WTC11 (cell line): ENCODE measurements at regions not wholly inside any gene's neighbourhood (a gene's known extent, or its start where the extent isn't known, plus 50 kb on each side); places are given as distances from the start of the nearest gene placed in this dataset.

Experiments used
- ATAC-seq: fragments of 200-7000 bp; cut with Tn5 transposase; 2 replicates; pipeline ENCODE4 v1.10.0; 2021; ENCODE audit warnings: mild to moderate bottlenecking, moderate library complexity
- CTCF ChIA-PET: fragments of 300-600 bp; sonication (Branson Sonifier 250); formaldehyde crosslinking; loops from one replicate; lab custom pipeline; 2021; ENCODE audit warnings: antibody characterized with exemption; lab: Charles Lee
- POLR2A ChIA-PET: fragments of 350-600 bp; sonication (Branson Sonifier 250); formaldehyde crosslinking; loops from one replicate; lab custom pipeline; 2021; ENCODE audit warnings: antibody characterized with exemption; lab: Charles Lee
- DNase-seq: peaks from one replicate; pipeline ENCODE4 v3.0.0; 2021; ENCODE audit warnings: low spot score
- H3K27ac Mint-ChIP-seq: 2 replicates; pipeline ENCODE4 v1.8.0; 2021; ENCODE audit warnings: mixed read lengths
- H3K27me3 Mint-ChIP-seq: 2 replicates; pipeline ENCODE4 v1.8.0; 2021; ENCODE audit warnings: low read depth, mild to moderate bottlenecking, moderate library complexity, mixed read lengths
- H3K36me3 Mint-ChIP-seq: 2 replicates; pipeline ENCODE4 v1.8.0; 2021; ENCODE audit warnings: mixed read lengths
- H3K4me1 Mint-ChIP-seq: 2 replicates; pipeline ENCODE4 v1.8.0; 2022; ENCODE audit warnings: mixed read lengths
- H3K4me3 Mint-ChIP-seq: 2 replicates; pipeline ENCODE4 v1.8.0; 2021; ENCODE audit warnings: mild to moderate bottlenecking, moderate library complexity, mixed read lengths
- H3K9me3 Mint-ChIP-seq: 2 replicates; pipeline ENCODE4 v1.8.0; 2021; ENCODE audit warnings: mixed read lengths
- ELF4 ChIP-seq: sonication (generic); formaldehyde crosslinking; IDR thresholded peaks from 2 replicates; pipeline ENCODE4 v1.8.1; 2022; ENCODE audit warnings: low read depth, mild to moderate bottlenecking, moderate library complexity, missing genetic modification reagents
- HMGA2 ChIP-seq: fragments of 250-450 bp; sonication (Bioruptor Pico); IDR thresholded peaks from 2 replicates; pipeline ENCODE4 v1.4.0; 2021; ENCODE audit warnings: mild to moderate bottlenecking, moderate library complexity
- IRF2 ChIP-seq: sonication (generic); formaldehyde crosslinking; IDR thresholded peaks from 2 replicates; pipeline ENCODE4 v1.8.0; 2022; ENCODE audit warnings: low read depth, missing genetic modification reagents, borderline replicate concordance
- NR1H2 ChIP-seq: sonication (generic); formaldehyde crosslinking; IDR thresholded peaks from 2 replicates; pipeline ENCODE4 v1.9.0; 2021; ENCODE audit warnings: mild to moderate bottlenecking, moderate library complexity, missing genetic modification reagents
- SMAD3 ChIP-seq: sonication (generic); formaldehyde crosslinking; IDR thresholded peaks from 2 replicates; pipeline ENCODE4 v1.8.0; 2022; ENCODE audit warnings: missing genetic modification reagents, mild to moderate bottlenecking, borderline replicate concordance
- TEAD4 ChIP-seq: sonication (generic); formaldehyde crosslinking; IDR thresholded peaks from 2 replicates; pipeline ENCODE4 v1.8.0; 2022; ENCODE audit warnings: mild to moderate bottlenecking, missing genetic modification reagents
- ZNF232 ChIP-seq: sonication (generic); formaldehyde crosslinking; IDR thresholded peaks from 2 replicates; pipeline ENCODE4 v1.8.0; 2022; ENCODE audit warnings: mild to moderate bottlenecking, missing genetic modification reagents
- ZNF396 ChIP-seq: fragments of 250-450 bp; sonication (Bioruptor Pico); IDR thresholded peaks from 2 replicates; pipeline ENCODE4 v1.8.0; 2021; ENCODE audit warnings: mild to moderate bottlenecking, moderate library complexity, borderline replicate concordance
- TF ChIP-seq, protein P1 (sequence below): fragments of 200-600 bp; IDR thresholded peaks from 2 replicates; pipeline ENCODE4 v1.8.0; 2022; ENCODE audit warnings: antibody characterized with exemption
- TF ChIP-seq, protein P2 (sequence below): sonication (generic); formaldehyde crosslinking; IDR thresholded peaks from 2 replicates; pipeline ENCODE4 v1.8.0; 2022; ENCODE audit warnings: mild to moderate bottlenecking, missing genetic modification reagents
- TF ChIP-seq, protein P3 (sequence below): sonication (generic); formaldehyde crosslinking; IDR thresholded peaks from 2 replicates; pipeline ENCODE4 v1.8.0; 2022; ENCODE audit warnings: mild to moderate bottlenecking, missing genetic modification reagents
- TF ChIP-seq, protein P4 (sequence below): fragments of 250-450 bp; sonication (Bioruptor Pico); IDR thresholded peaks from 2 replicates; pipeline ENCODE4 v1.9.0; 2021; ENCODE audit warnings: moderate library complexity, mild to moderate bottlenecking, inconsistent platforms, borderline replicate concordance
- TF ChIP-seq, protein P5 (sequence below): fragments of 250-450 bp; sonication (Bioruptor Pico); IDR thresholded peaks from 2 replicates; pipeline ENCODE4 v1.9.0; 2021; ENCODE audit warnings: mild to moderate bottlenecking
- TF ChIP-seq, protein P6 (sequence below): sonication (generic); formaldehyde crosslinking; IDR thresholded peaks from 2 replicates; pipeline ENCODE4 v1.8.0; 2022; ENCODE audit warnings: missing genetic modification reagents
- TF ChIP-seq, protein P7 (sequence below): sonication (generic); formaldehyde crosslinking; IDR thresholded peaks from 2 replicates; pipeline ENCODE4 v1.8.1; 2023; ENCODE audit warnings: mild to moderate bottlenecking, missing genetic modification reagents, moderate library complexity

DNA sequence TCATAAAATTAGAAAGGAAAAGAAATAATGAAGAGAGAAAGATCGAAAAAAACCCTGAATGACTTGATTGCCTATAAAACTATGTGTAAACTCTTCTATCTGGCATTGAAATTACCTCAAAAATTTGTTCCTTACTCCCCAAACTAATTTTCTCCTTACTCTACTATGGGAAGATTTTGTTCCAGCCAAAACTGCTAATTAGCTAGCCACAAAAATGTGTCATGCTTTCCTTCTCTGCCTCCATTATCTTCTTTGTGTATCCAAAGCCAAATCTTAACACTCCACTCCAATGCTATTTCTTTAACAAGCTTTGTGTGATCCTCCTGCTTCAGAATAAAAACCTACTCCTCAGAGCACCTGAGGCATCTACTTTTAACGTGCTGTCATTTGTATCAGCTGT lies 831.2 kb downstream of the METTL15 start (continued):
- TF ChIP-seq, protein P1, sequence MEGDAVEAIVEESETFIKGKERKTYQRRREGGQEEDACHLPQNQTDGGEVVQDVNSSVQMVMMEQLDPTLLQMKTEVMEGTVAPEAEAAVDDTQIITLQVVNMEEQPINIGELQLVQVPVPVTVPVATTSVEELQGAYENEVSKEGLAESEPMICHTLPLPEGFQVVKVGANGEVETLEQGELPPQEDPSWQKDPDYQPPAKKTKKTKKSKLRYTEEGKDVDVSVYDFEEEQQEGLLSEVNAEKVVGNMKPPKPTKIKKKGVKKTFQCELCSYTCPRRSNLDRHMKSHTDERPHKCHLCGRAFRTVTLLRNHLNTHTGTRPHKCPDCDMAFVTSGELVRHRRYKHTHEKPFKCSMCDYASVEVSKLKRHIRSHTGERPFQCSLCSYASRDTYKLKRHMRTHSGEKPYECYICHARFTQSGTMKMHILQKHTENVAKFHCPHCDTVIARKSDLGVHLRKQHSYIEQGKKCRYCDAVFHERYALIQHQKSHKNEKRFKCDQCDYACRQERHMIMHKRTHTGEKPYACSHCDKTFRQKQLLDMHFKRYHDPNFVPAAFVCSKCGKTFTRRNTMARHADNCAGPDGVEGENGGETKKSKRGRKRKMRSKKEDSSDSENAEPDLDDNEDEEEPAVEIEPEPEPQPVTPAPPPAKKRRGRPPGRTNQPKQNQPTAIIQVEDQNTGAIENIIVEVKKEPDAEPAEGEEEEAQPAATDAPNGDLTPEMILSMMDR: no peak
- TF ChIP-seq, protein P2, sequence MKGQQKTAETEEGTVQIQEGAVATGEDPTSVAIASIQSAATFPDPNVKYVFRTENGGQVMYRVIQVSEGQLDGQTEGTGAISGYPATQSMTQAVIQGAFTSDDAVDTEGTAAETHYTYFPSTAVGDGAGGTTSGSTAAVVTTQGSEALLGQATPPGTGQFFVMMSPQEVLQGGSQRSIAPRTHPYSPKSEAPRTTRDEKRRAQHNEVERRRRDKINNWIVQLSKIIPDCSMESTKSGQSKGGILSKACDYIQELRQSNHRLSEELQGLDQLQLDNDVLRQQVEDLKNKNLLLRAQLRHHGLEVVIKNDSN (CRISPR knock-in tag): no peak
- TF ChIP-seq, protein P3, sequence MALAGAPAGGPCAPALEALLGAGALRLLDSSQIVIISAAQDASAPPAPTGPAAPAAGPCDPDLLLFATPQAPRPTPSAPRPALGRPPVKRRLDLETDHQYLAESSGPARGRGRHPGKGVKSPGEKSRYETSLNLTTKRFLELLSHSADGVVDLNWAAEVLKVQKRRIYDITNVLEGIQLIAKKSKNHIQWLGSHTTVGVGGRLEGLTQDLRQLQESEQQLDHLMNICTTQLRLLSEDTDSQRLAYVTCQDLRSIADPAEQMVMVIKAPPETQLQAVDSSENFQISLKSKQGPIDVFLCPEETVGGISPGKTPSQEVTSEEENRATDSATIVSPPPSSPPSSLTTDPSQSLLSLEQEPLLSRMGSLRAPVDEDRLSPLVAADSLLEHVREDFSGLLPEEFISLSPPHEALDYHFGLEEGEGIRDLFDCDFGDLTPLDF (CRISPR knock-in tag): no peak
- TF ChIP-seq, protein P4, sequence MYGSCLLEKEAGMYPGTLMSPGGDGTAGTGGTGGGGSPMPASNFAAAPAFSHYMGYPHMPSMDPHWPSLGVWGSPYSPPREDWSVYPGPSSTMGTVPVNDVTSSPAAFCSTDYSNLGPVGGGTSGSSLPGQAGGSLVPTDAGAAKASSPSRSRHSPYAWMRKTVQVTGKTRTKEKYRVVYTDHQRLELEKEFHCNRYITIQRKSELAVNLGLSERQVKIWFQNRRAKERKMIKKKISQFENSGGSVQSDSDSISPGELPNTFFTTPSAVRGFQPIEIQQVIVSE (CRISPR knock-in tag): no peak
- TF ChIP-seq ELF4 (CRISPR knock-in tag) (no peak), HMGA2 (CRISPR knock-in tag) (no peak), ZNF396 (CRISPR knock-in tag) (no peak), SMAD3 (CRISPR knock-in tag) (no peak), TEAD4 (CRISPR knock-in tag) (no peak), NR1H2 (CRISPR knock-in tag) (no peak)
- TF ChIP-seq, protein P5, sequence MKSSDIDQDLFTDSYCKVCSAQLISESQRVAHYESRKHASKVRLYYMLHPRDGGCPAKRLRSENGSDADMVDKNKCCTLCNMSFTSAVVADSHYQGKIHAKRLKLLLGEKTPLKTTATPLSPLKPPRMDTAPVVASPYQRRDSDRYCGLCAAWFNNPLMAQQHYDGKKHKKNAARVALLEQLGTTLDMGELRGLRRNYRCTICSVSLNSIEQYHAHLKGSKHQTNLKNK (CRISPR knock-in tag): no peak

DNA sequence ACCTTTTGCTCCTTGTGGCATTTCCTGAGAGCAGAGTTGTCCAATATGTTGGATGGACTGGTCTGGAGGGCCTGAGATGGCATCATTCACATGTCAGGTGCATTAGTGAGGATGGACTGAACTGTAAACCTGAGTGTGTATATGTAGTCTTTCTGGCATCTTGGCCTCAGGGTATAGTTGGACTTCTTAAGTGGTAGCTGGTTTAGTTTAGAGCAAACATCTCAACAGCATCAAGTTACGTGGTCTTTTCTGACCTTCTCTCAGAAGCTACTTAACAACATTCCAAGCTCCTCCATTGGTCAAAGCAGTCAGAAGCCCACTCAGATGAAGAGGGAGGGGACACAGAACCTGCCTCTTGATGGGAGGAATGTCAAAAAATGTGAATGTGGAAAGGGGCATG lies 829.9 kb downstream of the METTL15 start:
- Mint-ChIP-seq H3K27ac (no peak overlapping the region), H3K9me3 (no peaks in the 10 kb centered on the region), H3K36me3 (no peaks in the 10 kb centered on the region), H3K4me3 (no peak overlapping the region), H3K27me3 (no peaks in the 10 kb centered on the region; the same call in 1 of the 2 replicates), H3K4me1 (peaks cover 36% of the 10 kb centered on the region)
- CTCF ChIA-PET: no interaction called here
- DNase-seq (no peak), ATAC-seq (no peak)
- TF ChIP-seq, protein P2 (CRISPR knock-in tag): no peak
- no peak for TF ChIP-seq IRF2 (CRISPR knock-in tag)
- TF ChIP-seq, protein P6, sequence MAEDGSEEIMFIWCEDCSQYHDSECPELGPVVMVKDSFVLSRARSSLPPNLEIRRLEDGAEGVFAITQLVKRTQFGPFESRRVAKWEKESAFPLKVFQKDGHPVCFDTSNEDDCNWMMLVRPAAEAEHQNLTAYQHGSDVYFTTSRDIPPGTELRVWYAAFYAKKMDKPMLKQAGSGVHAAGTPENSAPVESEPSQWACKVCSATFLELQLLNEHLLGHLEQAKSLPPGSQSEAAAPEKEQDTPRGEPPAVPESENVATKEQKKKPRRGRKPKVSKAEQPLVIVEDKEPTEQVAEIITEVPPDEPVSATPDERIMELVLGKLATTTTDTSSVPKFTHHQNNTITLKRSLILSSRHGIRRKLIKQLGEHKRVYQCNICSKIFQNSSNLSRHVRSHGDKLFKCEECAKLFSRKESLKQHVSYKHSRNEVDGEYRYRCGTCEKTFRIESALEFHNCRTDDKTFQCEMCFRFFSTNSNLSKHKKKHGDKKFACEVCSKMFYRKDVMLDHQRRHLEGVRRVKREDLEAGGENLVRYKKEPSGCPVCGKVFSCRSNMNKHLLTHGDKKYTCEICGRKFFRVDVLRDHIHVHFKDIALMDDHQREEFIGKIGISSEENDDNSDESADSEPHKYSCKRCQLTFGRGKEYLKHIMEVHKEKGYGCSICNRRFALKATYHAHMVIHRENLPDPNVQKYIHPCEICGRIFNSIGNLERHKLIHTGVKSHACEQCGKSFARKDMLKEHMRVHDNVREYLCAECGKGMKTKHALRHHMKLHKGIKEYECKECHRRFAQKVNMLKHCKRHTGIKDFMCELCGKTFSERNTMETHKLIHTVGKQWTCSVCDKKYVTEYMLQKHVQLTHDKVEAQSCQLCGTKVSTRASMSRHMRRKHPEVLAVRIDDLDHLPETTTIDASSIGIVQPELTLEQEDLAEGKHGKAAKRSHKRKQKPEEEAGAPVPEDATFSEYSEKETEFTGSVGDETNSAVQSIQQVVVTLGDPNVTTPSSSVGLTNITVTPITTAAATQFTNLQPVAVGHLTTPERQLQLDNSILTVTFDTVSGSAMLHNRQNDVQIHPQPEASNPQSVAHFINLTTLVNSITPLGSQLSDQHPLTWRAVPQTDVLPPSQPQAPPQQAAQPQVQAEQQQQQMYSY (CRISPR knock-in tag): no peak
- TF ChIP-seq, protein P7, sequence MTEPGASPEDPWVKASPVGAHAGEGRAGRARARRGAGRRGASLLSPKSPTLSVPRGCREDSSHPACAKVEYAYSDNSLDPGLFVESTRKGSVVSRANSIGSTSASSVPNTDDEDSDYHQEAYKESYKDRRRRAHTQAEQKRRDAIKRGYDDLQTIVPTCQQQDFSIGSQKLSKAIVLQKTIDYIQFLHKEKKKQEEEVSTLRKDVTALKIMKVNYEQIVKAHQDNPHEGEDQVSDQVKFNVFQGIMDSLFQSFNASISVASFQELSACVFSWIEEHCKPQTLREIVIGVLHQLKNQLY (CRISPR knock-in tag): no peak
- TF ChIP-seq, protein P5 (CRISPR knock-in tag): no peak
- TF ChIP-seq ZNF232 (CRISPR knock-in tag): no peak
- POLR2A ChIA-PET: no interaction called here
